ENCODE measurements at regions not wholly inside any gene's neighbourhood (a gene's known extent, or its start where the extent isn't known, plus 50 kb on each side); places are given as distances from the start of the nearest gene placed in this dataset.
"Not testable (repeated sequence)": the region's sequence is repeated elsewhere in the genome, so short reads cannot be mapped to it uniquely, and the experiment has no call there.

DNA sequence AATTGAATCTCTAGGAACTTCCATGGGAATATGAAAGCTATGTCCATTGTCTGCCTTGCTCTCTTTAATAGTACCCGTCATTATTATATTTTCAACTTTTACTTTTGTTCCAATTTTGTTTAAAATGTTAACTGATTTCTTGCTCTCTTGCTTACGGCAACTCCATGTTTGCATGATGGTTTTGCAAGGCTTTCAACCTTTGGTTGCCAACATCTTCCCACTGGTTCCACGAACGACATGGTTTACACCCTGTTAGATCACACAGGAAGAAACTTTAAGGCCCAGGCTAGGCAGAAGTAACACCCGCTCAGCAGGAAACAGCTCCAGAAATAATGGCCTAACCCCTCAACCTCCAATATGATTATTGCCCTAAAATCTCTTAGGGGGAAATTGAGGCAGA lies 4145.6 kb upstream of the TPTE start:
- TF ChIP-seq, protein P1, sequence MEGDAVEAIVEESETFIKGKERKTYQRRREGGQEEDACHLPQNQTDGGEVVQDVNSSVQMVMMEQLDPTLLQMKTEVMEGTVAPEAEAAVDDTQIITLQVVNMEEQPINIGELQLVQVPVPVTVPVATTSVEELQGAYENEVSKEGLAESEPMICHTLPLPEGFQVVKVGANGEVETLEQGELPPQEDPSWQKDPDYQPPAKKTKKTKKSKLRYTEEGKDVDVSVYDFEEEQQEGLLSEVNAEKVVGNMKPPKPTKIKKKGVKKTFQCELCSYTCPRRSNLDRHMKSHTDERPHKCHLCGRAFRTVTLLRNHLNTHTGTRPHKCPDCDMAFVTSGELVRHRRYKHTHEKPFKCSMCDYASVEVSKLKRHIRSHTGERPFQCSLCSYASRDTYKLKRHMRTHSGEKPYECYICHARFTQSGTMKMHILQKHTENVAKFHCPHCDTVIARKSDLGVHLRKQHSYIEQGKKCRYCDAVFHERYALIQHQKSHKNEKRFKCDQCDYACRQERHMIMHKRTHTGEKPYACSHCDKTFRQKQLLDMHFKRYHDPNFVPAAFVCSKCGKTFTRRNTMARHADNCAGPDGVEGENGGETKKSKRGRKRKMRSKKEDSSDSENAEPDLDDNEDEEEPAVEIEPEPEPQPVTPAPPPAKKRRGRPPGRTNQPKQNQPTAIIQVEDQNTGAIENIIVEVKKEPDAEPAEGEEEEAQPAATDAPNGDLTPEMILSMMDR (IDR thresholded peaks at IDR 0.05; ENCODE audit: low read depth, low read length, poor library complexity, severe bottlenecking), result not testable (repeated sequence)
- TF ChIP-seq EZH2phosphoT487 (IDR thresholded peaks at IDR 0.05; ENCODE audit: borderline replicate concordance, low read length), result not testable (repeated sequence)

All from DOHH2 (cell line).